ENCODE measurements at regions not wholly inside any gene's neighbourhood (a gene's known extent, or its start where the extent isn't known, plus 50 kb on each side); places are given as distances from the start of the nearest gene placed in this dataset.

DNA sequence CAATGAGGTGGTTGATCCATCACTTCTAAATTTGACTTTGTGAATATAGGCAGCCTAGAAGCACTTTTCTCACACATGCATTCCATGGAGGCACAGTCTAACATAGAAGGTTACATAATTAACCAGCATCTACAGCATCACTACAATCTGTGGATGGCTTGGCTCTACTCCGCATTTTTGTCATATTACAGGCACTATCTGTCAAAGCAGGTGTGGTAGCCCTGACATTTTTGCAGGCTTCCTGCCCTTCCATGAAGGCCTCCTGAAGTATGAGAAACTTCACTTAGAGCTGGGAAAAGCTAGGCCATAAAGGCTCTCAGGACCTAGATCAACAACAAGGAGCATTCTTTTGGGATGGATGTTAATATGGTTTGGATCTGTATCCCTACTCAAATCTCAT is 378.0 kb downstream of the ANXA1 start:
- ChIA-PET POLR2A (no interaction called here), CTCF (no interaction called here)
- DNase-seq (ENCODE audit: extremely low spot score), result no peak
- TF ChIP-seq, protein P1, sequence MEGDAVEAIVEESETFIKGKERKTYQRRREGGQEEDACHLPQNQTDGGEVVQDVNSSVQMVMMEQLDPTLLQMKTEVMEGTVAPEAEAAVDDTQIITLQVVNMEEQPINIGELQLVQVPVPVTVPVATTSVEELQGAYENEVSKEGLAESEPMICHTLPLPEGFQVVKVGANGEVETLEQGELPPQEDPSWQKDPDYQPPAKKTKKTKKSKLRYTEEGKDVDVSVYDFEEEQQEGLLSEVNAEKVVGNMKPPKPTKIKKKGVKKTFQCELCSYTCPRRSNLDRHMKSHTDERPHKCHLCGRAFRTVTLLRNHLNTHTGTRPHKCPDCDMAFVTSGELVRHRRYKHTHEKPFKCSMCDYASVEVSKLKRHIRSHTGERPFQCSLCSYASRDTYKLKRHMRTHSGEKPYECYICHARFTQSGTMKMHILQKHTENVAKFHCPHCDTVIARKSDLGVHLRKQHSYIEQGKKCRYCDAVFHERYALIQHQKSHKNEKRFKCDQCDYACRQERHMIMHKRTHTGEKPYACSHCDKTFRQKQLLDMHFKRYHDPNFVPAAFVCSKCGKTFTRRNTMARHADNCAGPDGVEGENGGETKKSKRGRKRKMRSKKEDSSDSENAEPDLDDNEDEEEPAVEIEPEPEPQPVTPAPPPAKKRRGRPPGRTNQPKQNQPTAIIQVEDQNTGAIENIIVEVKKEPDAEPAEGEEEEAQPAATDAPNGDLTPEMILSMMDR (IDR thresholded peaks at IDR 0.05; ENCODE audit: control extremely low read depth, extremely low read depth, low read depth, missing control alignments), result no peak

DNA sequence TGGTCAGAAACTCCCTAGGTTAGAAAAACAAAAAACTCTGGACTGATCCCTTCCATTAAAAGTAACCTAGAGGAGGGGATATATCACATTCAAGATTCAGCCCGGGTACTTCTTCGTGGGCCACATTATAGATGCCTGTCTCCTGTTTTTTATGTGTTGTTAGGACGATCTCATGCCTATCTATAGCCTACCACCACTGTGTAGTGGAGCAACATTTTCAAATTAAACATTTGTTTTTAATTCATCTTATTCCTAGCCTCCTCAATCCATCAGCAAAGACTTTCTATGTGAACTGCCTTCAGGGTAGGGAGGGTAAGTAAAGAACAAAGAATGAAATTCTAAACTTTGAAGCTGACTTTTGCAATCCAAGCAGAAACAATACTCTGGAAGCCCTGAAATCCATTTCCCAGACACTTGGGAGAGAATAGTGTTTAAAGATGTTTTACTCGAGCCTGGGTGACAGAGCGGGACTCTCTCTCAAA is 379.4 kb downstream of the ANXA1 start:
- CTCF ChIA-PET, result interaction anchor here (1.1 kb wide), 1 partner anchor 10 kb away, joined by 3 read pairs; no protein-coding TSS in a partner anchor
- POLR2A ChIA-PET, result no interaction called here

DNA sequence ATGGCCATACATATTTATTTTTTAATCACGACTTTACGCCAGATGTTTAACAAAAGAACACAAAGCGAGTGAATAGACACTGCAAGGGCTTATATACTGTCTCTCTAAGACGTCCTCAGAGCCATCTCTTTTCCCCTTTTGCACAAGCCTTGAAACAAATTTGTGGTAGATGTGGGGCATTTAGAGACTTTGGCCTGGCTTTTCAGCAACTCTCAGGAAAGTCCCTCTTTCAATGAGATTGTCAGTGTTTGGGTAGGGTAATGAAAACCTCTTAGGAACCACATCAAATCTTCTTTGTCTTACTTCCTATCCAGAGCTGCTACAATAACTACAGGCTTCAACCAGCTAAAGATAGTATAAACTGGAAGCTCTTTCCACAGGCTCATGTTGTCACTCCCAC is 380.0 kb downstream of the ANXA1 start:
- POLR2A ChIA-PET, result no interaction called here
- no peak for DNase-seq (ENCODE audit: extremely low spot score)
- CTCF ChIA-PET, result interaction anchor here (0.9 to 1.1 kb wide), 2 partner anchors 9 to 19 kb away, joined by 3 read pairs; no protein-coding TSS in a partner anchor
- TF ChIP-seq, protein P1 (IDR thresholded peaks at IDR 0.05; ENCODE audit: control extremely low read depth, extremely low read depth, low read depth, missing control alignments), result no peak

More for the DNA sequence above, 379.4 kb downstream of the ANXA1 start:
- no peak for DNase-seq (ENCODE audit: extremely low spot score)
- TF ChIP-seq, protein P1 (IDR thresholded peaks at IDR 0.05; ENCODE audit: control extremely low read depth, extremely low read depth, low read depth, missing control alignments), result no peak

DNA sequence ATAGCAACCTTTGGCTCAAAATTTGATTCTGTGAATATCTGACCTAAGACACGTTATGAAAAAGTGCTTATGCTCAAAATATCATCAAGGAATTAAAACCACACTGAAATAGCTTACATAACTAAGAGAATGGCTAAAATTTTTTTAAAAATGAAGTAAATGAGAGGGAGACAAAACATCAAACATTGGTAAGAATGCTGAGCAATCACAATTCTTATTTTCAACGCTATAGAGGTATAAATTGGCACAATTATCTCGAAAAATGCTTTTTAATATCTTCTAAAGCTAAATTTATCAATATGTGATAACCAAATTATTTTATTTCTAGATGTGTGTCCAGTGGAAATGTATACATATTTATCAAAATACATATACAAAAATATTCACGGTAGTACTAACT is 381.3 kb downstream of the ANXA1 start:
- POLR2A ChIA-PET, result no interaction called here
- CTCF ChIA-PET, result no interaction called here
- TF ChIP-seq, protein P1 (IDR thresholded peaks at IDR 0.05; ENCODE audit: control extremely low read depth, extremely low read depth, low read depth, missing control alignments), result no peak
- DNase-seq (ENCODE audit: extremely low spot score), result no peak

DNA sequence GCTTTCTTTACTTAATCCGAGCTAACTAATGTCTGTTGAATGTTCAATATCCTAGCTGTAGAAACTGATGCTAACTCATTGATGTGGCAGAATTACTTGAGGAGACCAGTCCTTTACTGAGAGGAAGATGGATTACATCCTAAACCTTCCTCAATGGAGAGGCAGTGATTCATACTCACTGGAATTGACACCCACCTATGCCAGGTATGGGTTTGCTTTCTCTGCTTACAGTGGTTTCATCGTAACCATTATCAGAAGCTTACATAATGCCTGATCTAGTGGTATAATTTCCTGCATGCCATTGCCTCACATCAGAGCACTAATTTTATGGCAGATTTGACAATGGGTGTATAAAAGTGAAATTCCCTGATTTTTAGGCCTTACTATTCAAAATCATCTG is 384.7 kb downstream of the ANXA1 start:
- DNase-seq (ENCODE audit: extremely low spot score), result no peak
- CTCF ChIA-PET, result no interaction called here
- TF ChIP-seq, protein P1 (IDR thresholded peaks at IDR 0.05; ENCODE audit: control extremely low read depth, extremely low read depth, low read depth, missing control alignments), result no peak
- POLR2A ChIA-PET, result no interaction called here

DNA sequence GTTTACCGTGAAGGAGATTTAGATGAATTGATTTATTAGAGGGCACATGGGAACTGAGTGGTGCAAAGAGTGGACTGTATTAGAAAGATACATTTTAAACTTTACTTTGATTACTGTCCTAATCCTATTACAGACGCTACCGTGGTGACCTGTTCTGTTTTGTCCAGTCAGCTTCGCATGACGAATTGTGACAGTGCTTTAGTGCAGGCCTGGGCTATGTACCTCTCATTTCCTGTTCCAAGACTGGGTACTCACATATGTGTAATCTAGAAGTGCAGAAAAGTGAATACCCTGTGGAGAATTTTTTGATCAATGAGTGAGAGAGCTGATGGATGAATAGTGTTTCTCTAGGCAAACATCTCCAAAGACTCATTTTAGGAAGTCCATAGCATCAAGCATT is 385.9 kb downstream of the ANXA1 start:
- TF ChIP-seq, protein P1 (IDR thresholded peaks at IDR 0.05; ENCODE audit: control extremely low read depth, extremely low read depth, low read depth, missing control alignments), result no peak
- ChIA-PET POLR2A (no interaction called here), CTCF (no interaction called here)
- no peak for DNase-seq (ENCODE audit: extremely low spot score)
